D341Med (cell line): ENCODE measurements at regions not wholly inside any gene's neighbourhood (a gene's known extent, or its start where the extent isn't known, plus 50 kb on each side); places are given as distances from the start of the nearest gene placed in this dataset.

Experiments used
- DNase-seq: peaks from one replicate; pipeline ENCODE4 v3.0.0; 2012; ENCODE audit warnings: low spot score

- DNase-seq, result no peak
Measured at GRCh38 chr6:76416821-76417605, 344.6 kb upstream of the IMPG1 start.

DNA sequence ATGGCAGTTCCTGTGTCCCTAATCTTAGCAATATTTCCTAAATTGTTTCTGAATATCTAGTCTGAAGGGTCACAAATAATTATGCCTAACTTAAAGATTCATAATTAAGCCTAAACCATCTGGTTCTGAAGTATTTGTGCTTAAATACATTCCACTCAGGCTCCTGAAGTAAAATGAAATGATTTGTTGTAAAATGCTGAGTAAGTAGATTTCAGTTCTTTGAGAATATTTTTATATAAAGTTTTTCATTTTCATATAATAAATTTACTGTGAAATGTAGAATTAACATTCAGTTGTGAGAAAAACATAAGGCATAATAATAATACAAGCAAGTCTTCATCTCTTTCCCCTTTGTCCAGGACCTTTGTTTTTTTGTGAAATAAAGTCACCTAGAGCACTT, 330.6 kb upstream of the IMPG1 start:
- DNase-seq, result no peak

GRCh38 chr6:76397966-76398365, 325.5 kb upstream of the IMPG1 start:
- no peak for DNase-seq

DNA sequence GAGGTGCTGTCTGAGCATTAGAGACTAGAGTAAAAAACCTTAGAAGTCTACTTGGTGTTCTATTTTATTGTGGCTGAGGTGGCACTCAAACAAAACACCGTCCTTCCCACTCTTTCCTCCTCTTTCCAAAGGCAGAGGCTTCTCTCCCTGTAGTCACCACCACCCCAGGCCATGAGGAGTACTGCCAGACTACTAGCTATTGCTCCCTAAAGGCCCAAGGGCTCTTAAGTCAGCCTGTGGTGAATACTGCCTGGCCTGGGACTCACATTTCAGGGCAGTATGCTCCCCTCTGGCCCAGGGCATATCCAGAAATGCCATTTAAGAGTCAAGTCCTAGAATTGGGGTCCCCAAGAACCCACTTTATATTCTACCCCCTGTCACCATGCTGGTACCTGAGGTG, 309.7 kb upstream of the IMPG1 start:
- DNase-seq, result no peak

GRCh38 chr6:76381612-76382011, 309.1 kb upstream of the IMPG1 start:
- no peak for DNase-seq

DNA sequence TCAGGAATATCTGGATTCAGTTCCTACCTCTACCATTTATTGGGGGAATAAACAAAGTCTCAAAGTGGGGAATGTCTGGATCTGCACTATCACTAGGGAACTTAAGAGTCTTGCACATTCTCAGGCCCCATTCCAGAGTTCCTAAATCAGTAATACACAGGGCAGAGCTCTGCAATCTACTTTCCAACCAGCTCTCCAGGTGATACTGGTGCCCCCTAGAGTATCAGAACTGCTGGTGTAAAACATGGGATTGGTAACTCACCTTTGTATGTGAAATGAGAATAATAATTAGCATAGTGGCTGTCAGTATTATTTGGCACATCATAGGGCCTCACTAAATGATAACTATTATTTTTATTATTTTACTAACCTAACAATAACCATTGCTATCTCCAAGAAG, 278.8 kb upstream of the IMPG1 start:
- DNase-seq, result peak; percentile 43

DNA sequence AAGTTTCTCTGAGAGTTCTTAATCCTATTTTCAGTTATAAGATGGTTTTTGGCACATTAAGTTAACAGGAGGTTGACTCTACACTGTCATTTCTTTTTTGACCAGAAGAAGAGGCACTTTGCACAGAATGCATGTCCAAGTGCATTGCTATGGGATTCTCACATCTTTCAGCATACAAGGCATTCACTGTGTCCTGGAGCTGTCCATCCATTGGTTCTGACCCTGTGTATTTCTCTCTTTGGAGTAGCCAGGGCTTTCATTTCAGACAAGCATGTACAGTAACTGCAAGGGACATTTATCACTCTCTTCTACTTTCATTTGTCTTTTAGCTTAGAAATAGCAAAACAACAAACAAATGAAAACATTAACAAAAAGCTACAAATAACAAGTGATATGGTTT, 275.1 kb upstream of the IMPG1 start:
- DNase-seq, result no peak

DNA sequence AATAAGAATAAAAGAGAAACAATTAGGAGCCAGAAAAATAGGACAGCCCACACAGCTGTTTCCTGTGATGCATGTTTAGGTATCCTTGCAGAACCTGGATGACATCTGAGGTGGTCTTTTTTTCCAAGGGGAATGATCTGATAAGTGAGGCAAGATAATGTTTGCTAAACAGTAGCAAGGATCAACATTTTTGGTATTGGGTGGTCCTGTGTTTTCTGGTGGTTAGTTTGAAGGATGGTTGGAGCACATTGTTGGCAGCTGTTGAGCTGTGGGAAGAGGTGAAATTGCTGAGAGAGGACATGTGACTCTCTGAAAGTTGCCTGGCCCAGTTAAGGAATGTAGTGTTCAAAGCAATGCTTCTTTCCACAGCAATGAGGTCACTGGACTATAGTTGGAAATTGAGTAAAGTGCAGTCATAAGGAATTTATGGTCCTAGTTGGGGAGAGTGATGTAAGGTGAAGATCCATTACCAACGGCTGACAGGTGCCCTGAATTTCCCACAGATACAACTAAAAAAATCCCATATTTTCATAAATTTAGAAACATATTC, 270.2 kb upstream of the IMPG1 start:
- no peak for DNase-seq

- no peak for DNase-seq
Measured at GRCh38 chr6:76330031-76330430, 257.6 kb upstream of the IMPG1 start.

DNA sequence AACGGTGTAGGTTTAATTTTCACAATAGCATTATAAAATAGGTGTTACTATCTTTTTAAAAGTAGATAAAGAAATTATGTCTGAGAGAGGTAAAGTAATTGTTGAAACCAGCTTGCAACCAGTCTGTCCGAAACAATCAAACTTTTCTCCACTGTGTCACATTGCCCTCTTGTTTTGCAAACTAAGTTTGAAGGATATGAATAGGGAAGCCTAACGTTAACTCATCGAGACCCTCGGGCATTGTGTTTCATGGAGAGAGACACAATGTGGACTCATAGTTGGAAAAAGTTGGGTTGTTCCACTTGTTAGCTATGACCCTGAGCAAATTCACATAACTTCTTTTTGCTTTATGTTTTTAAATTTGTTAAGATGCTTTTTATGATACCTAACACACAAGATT, 254.4 kb upstream of the IMPG1 start:
- DNase-seq, result no peak
